Stimulated activated CD4-positive, alpha-beta T cell treated with anti-CD3 and anti-CD28 coated beads, Interleukin-4, amount 100 ng/mL, for 48 hours (primary cell): ENCODE measurements at regions not wholly inside any gene's neighbourhood (a gene's known extent, or its start where the extent isn't known, plus 50 kb on each side); places are given as distances from the start of the nearest gene placed in this dataset.

Source experiments
- DNase-seq, 2 donors: peaks; one replicate each; pipeline ENCODE4 v3.0.0-alpha.2; 2020; ENCODE audit warnings: low read depth in 2 of 2

- no peak for DNase-seq
Measured at GRCh38 chr1:56190806-56191365, 388.5 kb downstream of the PLPP3 start.

GRCh38 chr1:56189946-56190805, 389.2 kb downstream of the PLPP3 start:
- DNase-seq = no peak

- DNase-seq = no peak
Measured at GRCh38 chr1:56189454-56189853, 389.9 kb downstream of the PLPP3 start.

GRCh38 chr1:56188855-56189254, 390.5 kb downstream of the PLPP3 start:
- DNase-seq = no peak

GRCh38 chr1:56188221-56188620, 391.1 kb downstream of the PLPP3 start:
- no peak for DNase-seq

- DNase-seq = no peak
Measured at GRCh38 chr1:56187405-56187804, 392.0 kb downstream of the PLPP3 start.

GRCh38 chr1:56185493-56185892, 393.9 kb downstream of the PLPP3 start:
- DNase-seq = no peak

- no peak for DNase-seq
Measured at GRCh38 chr1:56183151-56183550, 396.2 kb downstream of the PLPP3 start.

GRCh38 chr1:56180520-56181190, 398.7 kb downstream of the PLPP3 start:
- no peak for DNase-seq

GRCh38 chr1:56179543-56179942, 399.8 kb downstream of the PLPP3 start:
- no peak for DNase-seq

- no peak for DNase-seq
Measured at GRCh38 chr1:56175211-56175610, 404.2 kb downstream of the PLPP3 start.

- no peak for DNase-seq
Measured at GRCh38 chr1:56174176-56174885, 405.0 kb downstream of the PLPP3 start.

- no peak for DNase-seq
Measured at GRCh38 chr1:56173736-56174135, 405.6 kb downstream of the PLPP3 start.

- no peak for DNase-seq
Measured at GRCh38 chr1:56171670-56172069, 407.7 kb downstream of the PLPP3 start.

GRCh38 chr1:56170784-56171320, 408.5 kb downstream of the PLPP3 start:
- DNase-seq = no peak

GRCh38 chr1:56169856-56170255, 409.5 kb downstream of the PLPP3 start:
- DNase-seq = no peak

- no peak for DNase-seq
Measured at GRCh38 chr1:56168176-56168575, 411.2 kb downstream of the PLPP3 start.

- no peak for DNase-seq
Measured at GRCh38 chr1:56167596-56167995, 411.8 kb downstream of the PLPP3 start.

GRCh38 chr1:56160773-56161315, 418.5 kb downstream of the PLPP3 start:
- DNase-seq = no peak

GRCh38 chr1:56156971-56157876, 422.1 kb downstream of the PLPP3 start:
- DNase-seq = no peak

- DNase-seq = no peak
Measured at GRCh38 chr1:56153276-56153675, 426.1 kb downstream of the PLPP3 start.
